WTC11 (cell line): ENCODE measurements at regions not wholly inside any gene's neighbourhood (a gene's known extent, or its start where the extent isn't known, plus 50 kb on each side); places are given as distances from the start of the nearest gene placed in this dataset.
"Not testable (repeated sequence)": the region's sequence is repeated elsewhere in the genome, so short reads cannot be mapped to it uniquely, and the experiment has no call there.

Experiments used
- ATAC-seq: fragments of 200-7000 bp; cut with Tn5 transposase; 2 replicates; pipeline ENCODE4 v1.10.0; 2021; ENCODE audit warnings: mild to moderate bottlenecking, moderate library complexity
- CTCF ChIA-PET: fragments of 300-600 bp; sonication (Branson Sonifier 250); formaldehyde crosslinking; loops from one replicate; lab custom pipeline; 2021; ENCODE audit warnings: antibody characterized with exemption; lab: Charles Lee
- POLR2A ChIA-PET: fragments of 350-600 bp; sonication (Branson Sonifier 250); formaldehyde crosslinking; loops from one replicate; lab custom pipeline; 2021; ENCODE audit warnings: antibody characterized with exemption; lab: Charles Lee
- DNase-seq: peaks from one replicate; pipeline ENCODE4 v3.0.0; 2021; ENCODE audit warnings: low spot score
- H3K27ac Mint-ChIP-seq: 2 replicates; pipeline ENCODE4 v1.8.0; 2021; ENCODE audit warnings: mixed read lengths
- H3K27me3 Mint-ChIP-seq: 2 replicates; pipeline ENCODE4 v1.8.0; 2021; ENCODE audit warnings: low read depth, mild to moderate bottlenecking, moderate library complexity, mixed read lengths
- H3K36me3 Mint-ChIP-seq: 2 replicates; pipeline ENCODE4 v1.8.0; 2021; ENCODE audit warnings: mixed read lengths
- H3K4me1 Mint-ChIP-seq: 2 replicates; pipeline ENCODE4 v1.8.0; 2022; ENCODE audit warnings: mixed read lengths
- H3K4me3 Mint-ChIP-seq: 2 replicates; pipeline ENCODE4 v1.8.0; 2021; ENCODE audit warnings: mild to moderate bottlenecking, moderate library complexity, mixed read lengths
- H3K9me3 Mint-ChIP-seq: 2 replicates; pipeline ENCODE4 v1.8.0; 2021; ENCODE audit warnings: mixed read lengths
- ATF1 ChIP-seq: sonication (generic); formaldehyde crosslinking; IDR thresholded peaks from 2 replicates; pipeline ENCODE4 v1.8.1; 2023; ENCODE audit warnings: mild to moderate bottlenecking, moderate library complexity, missing genetic modification reagents
- CBFB ChIP-seq: sonication (generic); formaldehyde crosslinking; IDR thresholded peaks from 2 replicates; pipeline ENCODE4 v1.8.1; 2022; ENCODE audit warnings: mild to moderate bottlenecking, low read depth, missing genetic modification reagents
- ESRRA ChIP-seq: sonication (generic); formaldehyde crosslinking; IDR thresholded peaks from 2 replicates; pipeline ENCODE4 v1.8.1; 2022; ENCODE audit warnings: mild to moderate bottlenecking, missing genetic modification reagents, borderline replicate concordance
- IRF1 ChIP-seq: sonication (generic); formaldehyde crosslinking; IDR thresholded peaks from 2 replicates; pipeline ENCODE4 v1.8.0; 2023; ENCODE audit warnings: missing genetic modification reagents
- JAZF1 ChIP-seq: fragments of 250-450 bp; sonication (Bioruptor Pico); IDR thresholded peaks from 2 replicates; pipeline ENCODE4 v1.9.0; 2021; ENCODE audit warnings: moderate library complexity, mild to moderate bottlenecking, inconsistent platforms
- KAT7 ChIP-seq: sonication (generic); formaldehyde crosslinking; IDR thresholded peaks from 2 replicates; pipeline ENCODE4 v1.8.1; 2023; ENCODE audit warnings: missing genetic modification reagents, mild to moderate bottlenecking, borderline replicate concordance
- SMAD3 ChIP-seq: sonication (generic); formaldehyde crosslinking; IDR thresholded peaks from 2 replicates; pipeline ENCODE4 v1.8.0; 2022; ENCODE audit warnings: missing genetic modification reagents, mild to moderate bottlenecking, borderline replicate concordance
- STAT6 ChIP-seq: sonication (generic); formaldehyde crosslinking; conservative IDR thresholded peaks from 2 replicates; pipeline ENCODE4 v1.8.1; 2023; ENCODE audit warnings: mild to moderate bottlenecking, low read depth, missing genetic modification reagents, moderate library complexity
- TP53 ChIP-seq: sonication (generic); formaldehyde crosslinking; IDR thresholded peaks from 2 replicates; pipeline ENCODE4 v1.8.1; 2023; ENCODE audit warnings: mild to moderate bottlenecking, missing genetic modification reagents
- ZNF121 ChIP-seq: sonication (generic); formaldehyde crosslinking; IDR thresholded peaks from 2 replicates; pipeline ENCODE4 v1.8.0; 2023; ENCODE audit warnings: missing genetic modification reagents
- ZNF263 ChIP-seq: sonication (generic); formaldehyde crosslinking; IDR thresholded peaks from 2 replicates; pipeline ENCODE4 v1.8.1; 2022; ENCODE audit warnings: low read depth, mild to moderate bottlenecking, moderate library complexity, missing genetic modification reagents
- ZNF396 ChIP-seq: fragments of 250-450 bp; sonication (Bioruptor Pico); IDR thresholded peaks from 2 replicates; pipeline ENCODE4 v1.8.0; 2021; ENCODE audit warnings: mild to moderate bottlenecking, moderate library complexity, borderline replicate concordance
- ZNF416 ChIP-seq: fragments of 250-450 bp; sonication (Bioruptor Pico); IDR thresholded peaks from 2 replicates; pipeline ENCODE4 v1.9.0; 2021; ENCODE audit warnings: mild to moderate bottlenecking, inconsistent platforms
- ZNF532 ChIP-seq: fragments of 250-450 bp; sonication (Bioruptor Pico); IDR thresholded peaks from 2 replicates; pipeline ENCODE4 v1.9.0; 2021; ENCODE audit warnings: mild to moderate bottlenecking, borderline replicate concordance
- ZNF671 ChIP-seq: fragments of 250-450 bp; sonication (Bioruptor Pico); IDR thresholded peaks from 2 replicates; pipeline ENCODE4 v1.8.0; 2021; ENCODE audit warnings: mild to moderate bottlenecking
- TF ChIP-seq, protein P1 (sequence below): sonication (generic); formaldehyde crosslinking; IDR thresholded peaks from 2 replicates; pipeline ENCODE4 v1.8.1; 2022; ENCODE audit warnings: low read depth, mild to moderate bottlenecking, moderate library complexity, missing genetic modification reagents, borderline replicate concordance
- TF ChIP-seq, protein P2 (sequence below): sonication (generic); formaldehyde crosslinking; IDR thresholded peaks from 2 replicates; pipeline ENCODE4 v1.8.0; 2022; ENCODE audit warnings: mild to moderate bottlenecking, missing genetic modification reagents
- TF ChIP-seq, protein P3 (sequence below): sonication (generic); formaldehyde crosslinking; IDR thresholded peaks from 2 replicates; pipeline ENCODE4 v1.8.0; 2022; ENCODE audit warnings: mild to moderate bottlenecking, missing genetic modification reagents
- TF ChIP-seq, protein P4 (sequence below): sonication (generic); formaldehyde crosslinking; conservative IDR thresholded peaks from 2 replicates; pipeline ENCODE4 v1.8.1; 2022; ENCODE audit warnings: mild to moderate bottlenecking, missing genetic modification reagents

DNA sequence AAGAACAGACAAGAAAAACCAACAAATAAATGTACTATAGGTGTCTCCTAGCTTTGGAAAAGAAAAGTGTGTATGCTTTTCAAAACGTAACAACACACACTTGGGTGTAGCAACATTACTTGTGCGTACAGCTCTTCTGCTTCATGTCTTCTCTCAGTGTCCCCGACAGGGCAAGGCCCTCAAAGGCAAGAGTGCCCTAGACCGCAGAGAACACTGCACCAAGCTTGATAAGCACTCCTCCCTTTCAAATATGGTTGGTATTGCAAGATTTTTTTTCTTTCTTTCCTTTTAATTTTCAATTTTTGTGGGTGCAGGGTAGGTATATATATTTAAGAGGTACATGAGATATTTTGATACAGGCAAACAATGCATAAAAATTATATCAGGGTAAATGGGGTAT is 106.8 kb downstream of the EIF4E start:
- H3K27ac Mint-ChIP-seq, result no peak overlapping the region
- ChIA-PET CTCF (no interaction called here), POLR2A (interaction anchor here (0.6 kb wide), 1 partner anchor 14 kb away, joined by 3 read pairs; no protein-coding TSS in a partner anchor)
- H3K27me3 Mint-ChIP-seq, result no peaks in the 10 kb centered on the region; the same call in 1 of the 2 replicates
- TF ChIP-seq JAZF1 (CRISPR knock-in tag), result no peak
- TF ChIP-seq ZNF396 (CRISPR knock-in tag), result no peak
- TF ChIP-seq IRF1, result no peak
- TF ChIP-seq, protein P1, sequence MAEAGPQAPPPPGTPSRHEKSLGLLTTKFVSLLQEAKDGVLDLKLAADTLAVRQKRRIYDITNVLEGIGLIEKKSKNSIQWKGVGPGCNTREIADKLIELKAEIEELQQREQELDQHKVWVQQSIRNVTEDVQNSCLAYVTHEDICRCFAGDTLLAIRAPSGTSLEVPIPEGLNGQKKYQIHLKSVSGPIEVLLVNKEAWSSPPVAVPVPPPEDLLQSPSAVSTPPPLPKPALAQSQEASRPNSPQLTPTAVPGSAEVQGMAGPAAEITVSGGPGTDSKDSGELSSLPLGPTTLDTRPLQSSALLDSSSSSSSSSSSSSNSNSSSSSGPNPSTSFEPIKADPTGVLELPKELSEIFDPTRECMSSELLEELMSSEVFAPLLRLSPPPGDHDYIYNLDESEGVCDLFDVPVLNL (CRISPR knock-in tag), result no peak
- TF ChIP-seq ZNF263, result no peak
- TF ChIP-seq, protein P2, sequence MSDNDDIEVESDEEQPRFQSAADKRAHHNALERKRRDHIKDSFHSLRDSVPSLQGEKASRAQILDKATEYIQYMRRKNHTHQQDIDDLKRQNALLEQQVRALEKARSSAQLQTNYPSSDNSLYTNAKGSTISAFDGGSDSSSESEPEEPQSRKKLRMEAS (CRISPR knock-in tag), result no peak
- TF ChIP-seq, protein P3, sequence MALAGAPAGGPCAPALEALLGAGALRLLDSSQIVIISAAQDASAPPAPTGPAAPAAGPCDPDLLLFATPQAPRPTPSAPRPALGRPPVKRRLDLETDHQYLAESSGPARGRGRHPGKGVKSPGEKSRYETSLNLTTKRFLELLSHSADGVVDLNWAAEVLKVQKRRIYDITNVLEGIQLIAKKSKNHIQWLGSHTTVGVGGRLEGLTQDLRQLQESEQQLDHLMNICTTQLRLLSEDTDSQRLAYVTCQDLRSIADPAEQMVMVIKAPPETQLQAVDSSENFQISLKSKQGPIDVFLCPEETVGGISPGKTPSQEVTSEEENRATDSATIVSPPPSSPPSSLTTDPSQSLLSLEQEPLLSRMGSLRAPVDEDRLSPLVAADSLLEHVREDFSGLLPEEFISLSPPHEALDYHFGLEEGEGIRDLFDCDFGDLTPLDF (CRISPR knock-in tag), result no peak
- TF ChIP-seq ZNF671, result no peak
- TF ChIP-seq ATF1 (CRISPR knock-in tag), result no peak
- TF ChIP-seq ZNF416, result no peak
- no peak for TF ChIP-seq ESRRA (CRISPR knock-in tag)
- TF ChIP-seq KAT7 (CRISPR knock-in tag), result no peak
- no peak for TF ChIP-seq ZNF121 (CRISPR knock-in tag)
- TF ChIP-seq SMAD3 (CRISPR knock-in tag), result no peak
- TF ChIP-seq, protein P4, sequence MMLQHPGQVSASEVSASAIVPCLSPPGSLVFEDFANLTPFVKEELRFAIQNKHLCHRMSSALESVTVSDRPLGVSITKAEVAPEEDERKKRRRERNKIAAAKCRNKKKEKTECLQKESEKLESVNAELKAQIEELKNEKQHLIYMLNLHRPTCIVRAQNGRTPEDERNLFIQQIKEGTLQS (CRISPR knock-in tag), result no peak
- no peak for TF ChIP-seq CBFB (CRISPR knock-in tag)
- no peak for TF ChIP-seq STAT6
- TF ChIP-seq TP53 (CRISPR knock-in tag), result no peak
- TF ChIP-seq ZNF532, result no peak
- DNase-seq (no peak), ATAC-seq (no peak)
- peaks cover 7% of the 10 kb centered on the region for H3K36me3 Mint-ChIP-seq
- peaks cover 30% of the 10 kb centered on the region for H3K9me3 Mint-ChIP-seq
- H3K4me1 Mint-ChIP-seq, result no peaks in the 10 kb centered on the region
- H3K4me3 Mint-ChIP-seq, result no peak overlapping the region

GRCh38 chr4:98818116-98818515 is 110.8 kb downstream of the EIF4E start:
- H3K27me3 Mint-ChIP-seq, H3K4me1 Mint-ChIP-seq, POLR2A ChIA-PET, DNase-seq, H3K27ac Mint-ChIP-seq, ATAC-seq, CTCF ChIA-PET, H3K4me3 Mint-ChIP-seq: not testable (repeated sequence)
- Mint-ChIP-seq H3K9me3 (peaks cover 47% of the 10 kb centered on the region), H3K36me3 (peaks cover 27% of the 10 kb centered on the region)
